ENCODE measurements at regions not wholly inside any gene's neighbourhood (a gene's known extent, or its start where the extent isn't known, plus 50 kb on each side); places are given as distances from the start of the nearest gene placed in this dataset.

GRCh38 chr11:92401520-92401919 lies 176.9 kb downstream of the FAT3 start:
- ATAC-seq (ENCODE audit: insufficient read depth, low FRiP score) (no peak), DNase-seq (no peak)
- no peaks in the 10 kb centered on the region for H3K27me3 ChIP-seq (ENCODE audit: control insufficient read depth in 3 of 3, insufficient read depth in 3 of 3, low read length in 2 of 3)
- H3K36me3 ChIP-seq (ENCODE audit: control insufficient read depth in 4 of 4, insufficient read depth in 4 of 4, low read length in 4 of 4): peaks cover 0 to 14% (median 3%) of the 10 kb centered on the region in 4 donors
- H3K9me3 ChIP-seq (ENCODE audit: control insufficient read depth in 4 of 4, insufficient read depth in 3 of 4, low read length in 3 of 4): no peaks in the 10 kb centered on the region
- H3K4me1 ChIP-seq (ENCODE audit: control insufficient read depth in 5 of 5, insufficient read depth in 5 of 5, low read length in 5 of 5): peaks cover 0 to 11% (median 2%) of the 10 kb centered on the region in 5 donors
- no peak overlapping the region for H3K27ac ChIP-seq (ENCODE audit: low read depth in 1 of 2, low read length in 1 of 2)
- H3K9ac ChIP-seq (ENCODE audit: insufficient read depth in 1 of 2, low read length in 2 of 2): no peak overlapping the region
- no peak overlapping the region for H3K4me3 ChIP-seq
- TF ChIP-seq CTCF (IDR thresholded peaks at IDR 0.05; ENCODE audit: control extremely low read depth, extremely low read depth): no peak

- H3K4me3 ChIP-seq: no peak overlapping the region
- H3K27ac ChIP-seq (ENCODE audit: low read depth in 1 of 2, low read length in 1 of 2): no peak overlapping the region
- H3K36me3 ChIP-seq (ENCODE audit: control insufficient read depth in 4 of 4, insufficient read depth in 4 of 4, low read length in 4 of 4): peaks cover 0 to 8% (median 1%) of the 10 kb centered on the region in 4 donors
- no peaks in the 10 kb centered on the region for H3K27me3 ChIP-seq (ENCODE audit: control insufficient read depth in 3 of 3, insufficient read depth in 3 of 3, low read length in 2 of 3)
- 53 to 65% methylated on average over 2 of the region's 2 CpGs for WGBS, 2 donors
- no peak overlapping the region for H3K9ac ChIP-seq (ENCODE audit: insufficient read depth in 1 of 2, low read length in 2 of 2)
- no peak for TF ChIP-seq CTCF (IDR thresholded peaks at IDR 0.05; ENCODE audit: control extremely low read depth, extremely low read depth)
- H3K4me1 ChIP-seq (ENCODE audit: control insufficient read depth in 5 of 5, insufficient read depth in 5 of 5, low read length in 5 of 5): peaks cover 0 to 39% (median 10%) of the 10 kb centered on the region in 5 donors
- ATAC-seq (ENCODE audit: insufficient read depth, low FRiP score) (no peak), DNase-seq (no peak)
- no peaks in the 10 kb centered on the region for H3K9me3 ChIP-seq (ENCODE audit: control insufficient read depth in 4 of 4, insufficient read depth in 3 of 4, low read length in 3 of 4)
These were observed 181.9 kb downstream of the FAT3 start for GRCh38 chr11:92406472-92406871.

- ATAC-seq (ENCODE audit: insufficient read depth, low FRiP score): no peak
- H3K4me1 ChIP-seq (ENCODE audit: control insufficient read depth in 5 of 5, insufficient read depth in 5 of 5, low read length in 5 of 5): peaks cover 0 to 39% (median 16%) of the 10 kb centered on the region in 5 donors
- no peaks in the 10 kb centered on the region for H3K9me3 ChIP-seq (ENCODE audit: control insufficient read depth in 4 of 4, insufficient read depth in 3 of 4, low read length in 3 of 4)
- H3K9ac ChIP-seq (ENCODE audit: insufficient read depth in 1 of 2, low read length in 2 of 2): no peak overlapping the region
- DNase-seq: no peak
- TF ChIP-seq CTCF (IDR thresholded peaks at IDR 0.05; ENCODE audit: control extremely low read depth, extremely low read depth): no peak
- no peaks in the 10 kb centered on the region for H3K27me3 ChIP-seq (ENCODE audit: control insufficient read depth in 3 of 3, insufficient read depth in 3 of 3, low read length in 2 of 3)
- WGBS, 2 donors: 53 to 67% methylated on average over 3 of the region's 3 CpGs
- H3K27ac ChIP-seq (ENCODE audit: low read depth in 1 of 2, low read length in 1 of 2): no peak overlapping the region
- H3K36me3 ChIP-seq (ENCODE audit: control insufficient read depth in 4 of 4, insufficient read depth in 4 of 4, low read length in 4 of 4): peaks cover 0 to 5% (median 2%) of the 10 kb centered on the region in 4 donors
- H3K4me3 ChIP-seq: no peak overlapping the region
These were observed 184.7 kb downstream of the FAT3 start for GRCh38 chr11:92409355-92409754.

GRCh38 chr11:92409956-92410355 lies 185.3 kb downstream of the FAT3 start:
- Histone ChIP-seq H3K4me3 (no peak overlapping the region), H3K9me3 (ENCODE audit: control insufficient read depth in 4 of 4, insufficient read depth in 3 of 4, low read length in 3 of 4) (no peaks in the 10 kb centered on the region), H3K27ac (ENCODE audit: low read depth in 1 of 2, low read length in 1 of 2) (no peak overlapping the region), H3K4me1 (ENCODE audit: control insufficient read depth in 5 of 5, insufficient read depth in 5 of 5, low read length in 5 of 5) (peaks cover 0 to 39% (median 16%) of the 10 kb centered on the region in 5 donors), H3K9ac (ENCODE audit: insufficient read depth in 1 of 2, low read length in 2 of 2) (no peak overlapping the region), H3K27me3 (ENCODE audit: control insufficient read depth in 3 of 3, insufficient read depth in 3 of 3, low read length in 2 of 3) (no peaks in the 10 kb centered on the region), H3K36me3 (ENCODE audit: control insufficient read depth in 4 of 4, insufficient read depth in 4 of 4, low read length in 4 of 4) (peaks cover 0 to 2% (median 0%) of the 10 kb centered on the region in 4 donors)
- TF ChIP-seq CTCF (IDR thresholded peaks at IDR 0.05; ENCODE audit: control extremely low read depth, extremely low read depth): no peak
- WGBS, 2 donors: 81 to 87% methylated on average over 3 of the region's 3 CpGs
- DNase-seq (no peak), ATAC-seq (ENCODE audit: insufficient read depth, low FRiP score) (no peak)

Measured in lung (tissue), 11 donors.